ENCODE measurements at regions not wholly inside any gene's neighbourhood (a gene's known extent, or its start where the extent isn't known, plus 50 kb on each side); places are given as distances from the start of the nearest gene placed in this dataset.

GRCh38 chr12:126139355-126139754 is 1074.1 kb downstream of the AACS start:
- DNase-seq: no peak

GRCh38 chr12:126144603-126145002 is 1079.4 kb downstream of the AACS start:
- no peak for DNase-seq

- no peak for DNase-seq
Observed at GRCh38 chr12:126147321-126147720, 1082.1 kb downstream of the AACS start.

- no peak for DNase-seq
Observed at GRCh38 chr12:126156806-126157574, 1091.8 kb downstream of the AACS start.

GRCh38 chr12:126157575-126157966 is 1092.3 kb downstream of the AACS start:
- no peak for DNase-seq

- no peak for DNase-seq
Observed at GRCh38 chr12:126159139-126159538, 1093.9 kb downstream of the AACS start.

GRCh38 chr12:126160912-126161311 is 1095.7 kb downstream of the AACS start:
- DNase-seq: no peak

GRCh38 chr12:126163984-126164383 is 1098.7 kb downstream of the AACS start:
- no peak for DNase-seq

GRCh38 chr12:126171937-126172559 is 1106.8 kb downstream of the AACS start:
- DNase-seq: no peak

GRCh38 chr12:126182619-126183236 is 1117.5 kb downstream of the AACS start:
- no peak for DNase-seq

- DNase-seq: no peak
Observed at GRCh38 chr12:126185025-126185424, 1119.8 kb downstream of the AACS start.

- DNase-seq: no peak
Observed at GRCh38 chr12:126189856-126190255, 1124.6 kb downstream of the AACS start.

- no peak for DNase-seq
Observed at GRCh38 chr12:126191031-126191891, 1126.0 kb downstream of the AACS start.

- DNase-seq: no peak
Observed at GRCh38 chr12:126191949-126192348, 1126.7 kb downstream of the AACS start.

GRCh38 chr12:126193190-126193589 is 1128.0 kb downstream of the AACS start:
- DNase-seq: no peak

GRCh38 chr12:126196263-126196662 is 1131.0 kb downstream of the AACS start:
- no peak for DNase-seq

GRCh38 chr12:126198516-126198915 is 1133.3 kb downstream of the AACS start:
- no peak for DNase-seq

GRCh38 chr12:126198966-126199692 is 1133.9 kb downstream of the AACS start:
- DNase-seq: no peak

GRCh38 chr12:126201981-126202537 is 1136.8 kb downstream of the AACS start:
- DNase-seq: no peak

- DNase-seq: no peak
Observed at GRCh38 chr12:126204326-126204725, 1139.1 kb downstream of the AACS start.

GRCh38 chr12:126210026-126210425 is 1144.8 kb downstream of the AACS start:
- no peak for DNase-seq

GRCh38 chr12:126210448-126210847 is 1145.2 kb downstream of the AACS start:
- no peak for DNase-seq

Data from hematopoietic multipotent progenitor cell treated with erythropoietin and hydrocortisone succinate and interleukin-3 and kit ligand, for 6 days (in vitro differentiated cells).